OCI-LY7 (cell line): ENCODE measurements at regions not wholly inside any gene's neighbourhood (a gene's known extent, or its start where the extent isn't known, plus 50 kb on each side); places are given as distances from the start of the nearest gene placed in this dataset.

Source experiments
- BruUV-seq: library from RNA; stranded (reverse); fragments of 400-500 nt; replicated peaks from 2 replicates; lab custom pipeline; 2021; lab: Mats Ljungman, UMichigan
- CTCF ChIA-PET: fragments of 300-600 bp; sonication (Branson Sonifier 250); formaldehyde crosslinking; loops from one replicate; lab custom pipeline; 2022; ENCODE audit warnings: antibody characterized with exemption; ENCODE audit not compliant: unreplicated experiment; lab: Charles Lee
- POLR2A ChIA-PET: fragments of 300-600 bp; sonication (Branson Sonifier 250); formaldehyde crosslinking; loops from one replicate; lab custom pipeline; 2022; ENCODE audit warnings: antibody characterized with exemption; lab: Charles Lee
- DNase-seq: peaks from one replicate; pipeline ENCODE4 v3.0.0-alpha.2; 2015; ENCODE audit warnings: low spot score
- H2AFZ ChIP-seq: fragments of 200-600 bp; sonication (generic), shearing (Covaris generic); 2 replicates; pipeline ENCODE4 v1.6.1; 2014; ENCODE audit warnings: mild to moderate bottlenecking, antibody characterized with exemption, low read length, moderate library complexity
- H3K27ac ChIP-seq: fragments of 200-600 bp; sonication (generic); 2 replicates; pipeline ENCODE4 v1.5.1; 2014; ENCODE audit warnings: mixed run types, low read depth, mild to moderate bottlenecking, moderate library complexity, low read length, inconsistent platforms; ENCODE audit not compliant: poor library complexity, severe bottlenecking
- H3K36me3 ChIP-seq: fragments of 200-600 bp; sonication (generic); 2 replicates; pipeline ENCODE4 v1.6.1; 2014; ENCODE audit warnings: mild to moderate bottlenecking, antibody characterized with exemption, low read length, moderate library complexity, mixed read lengths; ENCODE audit not compliant: insufficient read depth
- H3K4me1 ChIP-seq: fragments of 200-600 bp; sonication (generic); 2 replicates; pipeline ENCODE4 v1.5.1; 2014; ENCODE audit warnings: mild to moderate bottlenecking, low read length; ENCODE audit not compliant: insufficient read depth, poor library complexity, severe bottlenecking
- H3K4me2 ChIP-seq: fragments of 200-600 bp; sonication (generic); 2 replicates; pipeline ENCODE4 v1.6.1; 2014; ENCODE audit warnings: mild to moderate bottlenecking, low read length
- H3K4me3 ChIP-seq: fragments of 200-600 bp; sonication (generic); 2 replicates; pipeline ENCODE4 v1.5.1; 2014; ENCODE audit warnings: mild to moderate bottlenecking, low read depth, low read length; ENCODE audit not compliant: poor library complexity, severe bottlenecking
- H3K79me2 ChIP-seq: fragments of 200-600 bp; sonication (generic); 2 replicates; pipeline ENCODE4 v1.6.1; 2016; ENCODE audit warnings: low read depth, mild to moderate bottlenecking, low read length, moderate library complexity, mixed read lengths; ENCODE audit not compliant: insufficient read depth
- H3K9me2 ChIP-seq: fragments of 200-600 bp; sonication (generic); 2 replicates; pipeline ENCODE4 v1.6.1; 2016; ENCODE audit warnings: mild to moderate bottlenecking, low read length, mixed read lengths; ENCODE audit not compliant: insufficient read depth
- H3K9me3 ChIP-seq: fragments of 200-600 bp; sonication (generic); 2 replicates; pipeline ENCODE4 v1.6.1; 2014; ENCODE audit warnings: mild to moderate bottlenecking, mixed run types, low read length, mixed read lengths
- H4K20me1 ChIP-seq: fragments of 200-600 bp; sonication (generic); 2 replicates; pipeline ENCODE4 v1.6.1; 2014; ENCODE audit warnings: mild to moderate bottlenecking, antibody characterized with exemption, low read length, moderate library complexity, mixed read lengths; ENCODE audit not compliant: insufficient read depth
- EZH2phosphoT487 ChIP-seq: fragments of 200-600 bp; sonication (generic); IDR thresholded peaks from 2 replicates; pipeline ENCODE4 v1.6.1; 2018; ENCODE audit warnings: low read depth, borderline replicate concordance, mild to moderate bottlenecking, mixed run types, antibody characterized with exemption, low read length, moderate library complexity, mixed read lengths
- intact Hi-C: fragments of 100-400 bp; cut with micrococcal nuclease; formaldehyde crosslinking; loops from one replicate; pipeline ENCODE4 v1.10.0; 2022; ENCODE audit not compliant: unreplicated experiment
- TF ChIP-seq, protein P1 (sequence below): fragments of 200-600 bp; sonication (generic); conservative IDR thresholded peaks from 2 replicates; pipeline ENCODE4 v1.5.1; 2014; ENCODE audit warnings: mild to moderate bottlenecking, antibody characterized with exemption, low read length, moderate library complexity, mixed read lengths

GRCh38 chr2:173598525-173598924, 243.9 kb downstream of the CDCA7 start:
- Histone ChIP-seq H3K4me3 (no peak overlapping the region), H3K9me2 (no peaks in the 10 kb centered on the region), H4K20me1 (no peaks in the 10 kb centered on the region), H2AFZ (no peak overlapping the region), H3K4me2 (no peak overlapping the region), H3K36me3 (no peaks in the 10 kb centered on the region), H3K27ac (no peak overlapping the region), H3K9me3 (0 out of 2 replicates have a peak, but pooled peaks cover 4% of the 10 kb centered on the region), H3K4me1 (no peaks in the 10 kb centered on the region), H3K79me2 (no peaks in the 10 kb centered on the region)
- DNase-seq, result no peak
- ChIA-PET POLR2A (no interaction called here), CTCF (no interaction called here)
- intact Hi-C loops, result no loop called here
- no peak for TF ChIP-seq EZH2phosphoT487
- TF ChIP-seq, protein P1, sequence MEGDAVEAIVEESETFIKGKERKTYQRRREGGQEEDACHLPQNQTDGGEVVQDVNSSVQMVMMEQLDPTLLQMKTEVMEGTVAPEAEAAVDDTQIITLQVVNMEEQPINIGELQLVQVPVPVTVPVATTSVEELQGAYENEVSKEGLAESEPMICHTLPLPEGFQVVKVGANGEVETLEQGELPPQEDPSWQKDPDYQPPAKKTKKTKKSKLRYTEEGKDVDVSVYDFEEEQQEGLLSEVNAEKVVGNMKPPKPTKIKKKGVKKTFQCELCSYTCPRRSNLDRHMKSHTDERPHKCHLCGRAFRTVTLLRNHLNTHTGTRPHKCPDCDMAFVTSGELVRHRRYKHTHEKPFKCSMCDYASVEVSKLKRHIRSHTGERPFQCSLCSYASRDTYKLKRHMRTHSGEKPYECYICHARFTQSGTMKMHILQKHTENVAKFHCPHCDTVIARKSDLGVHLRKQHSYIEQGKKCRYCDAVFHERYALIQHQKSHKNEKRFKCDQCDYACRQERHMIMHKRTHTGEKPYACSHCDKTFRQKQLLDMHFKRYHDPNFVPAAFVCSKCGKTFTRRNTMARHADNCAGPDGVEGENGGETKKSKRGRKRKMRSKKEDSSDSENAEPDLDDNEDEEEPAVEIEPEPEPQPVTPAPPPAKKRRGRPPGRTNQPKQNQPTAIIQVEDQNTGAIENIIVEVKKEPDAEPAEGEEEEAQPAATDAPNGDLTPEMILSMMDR, result no peak
- no TSS peak for BruUV-seq

GRCh38 chr2:173599821-173600359, 245.2 kb downstream of the CDCA7 start:
- CTCF ChIA-PET, result no interaction called here
- Histone ChIP-seq H3K4me2 (no peak overlapping the region), H3K36me3 (no peaks in the 10 kb centered on the region), H3K79me2 (no peaks in the 10 kb centered on the region), H3K9me3 (0 out of 2 replicates have a peak, but pooled peaks cover under 1% of the 10 kb centered on the region), H3K27ac (no peak overlapping the region), H2AFZ (no peak overlapping the region), H3K4me3 (no peak overlapping the region), H3K4me1 (no peaks in the 10 kb centered on the region), H4K20me1 (no peaks in the 10 kb centered on the region), H3K9me2 (no peaks in the 10 kb centered on the region)
- DNase-seq, result no peak
- BruUV-seq, result no TSS peak
- POLR2A ChIA-PET, result interaction anchor here (0.7 kb wide), 2 partner anchors 30 kb away, joined by 3 read pairs; no protein-coding TSS in a partner anchor
- TF ChIP-seq, protein P1, result no peak
- no peak for TF ChIP-seq EZH2phosphoT487
- intact Hi-C loops, result no loop called here

DNA sequence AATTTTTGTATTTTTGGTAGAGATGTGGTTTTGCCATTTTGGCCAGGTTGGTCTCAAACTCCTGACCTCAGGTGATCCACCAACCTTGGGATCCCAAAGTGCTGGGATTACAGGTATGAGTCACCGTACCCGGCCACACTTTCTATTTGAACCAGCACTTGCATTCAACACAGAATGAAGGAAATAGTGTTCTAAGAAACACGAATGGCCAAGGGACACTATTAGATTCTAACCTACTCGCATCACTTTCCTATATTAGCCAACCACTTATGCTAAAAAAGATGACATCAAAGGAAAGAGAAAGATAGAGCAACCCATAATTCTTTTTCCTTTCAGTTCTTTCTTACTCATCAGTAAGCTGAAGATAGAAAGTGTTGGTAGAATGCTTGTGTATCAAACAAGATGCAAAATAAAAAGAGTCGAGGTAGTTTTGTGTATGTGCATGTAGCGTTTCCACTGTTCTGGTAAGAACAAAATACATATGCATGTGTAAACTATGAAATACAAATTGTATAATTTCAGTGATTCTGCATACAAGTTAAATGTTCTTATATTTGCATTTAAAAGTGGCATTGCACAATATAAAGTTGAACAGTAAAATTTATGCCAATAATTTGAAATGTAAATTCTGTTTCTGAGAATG, 247.6 kb downstream of the CDCA7 start:
- no peaks in the 10 kb centered on the region for H4K20me1 ChIP-seq
- ChIA-PET CTCF (no interaction called here), POLR2A (no interaction called here)
- no peaks in the 10 kb centered on the region for H3K79me2 ChIP-seq
- H3K4me1 ChIP-seq, result no peaks in the 10 kb centered on the region
- no peak for TF ChIP-seq EZH2phosphoT487
- TF ChIP-seq, protein P1, result no peak
- H3K9me3 ChIP-seq, result no peaks in the 10 kb centered on the region
- no peak overlapping the region for H3K27ac ChIP-seq
- H3K36me3 ChIP-seq, result no peaks in the 10 kb centered on the region
- no peak overlapping the region for H3K4me3 ChIP-seq
- no peak overlapping the region for H2AFZ ChIP-seq
- no TSS peak for BruUV-seq
- intact Hi-C loops, result no loop called here
- no peak overlapping the region for H3K4me2 ChIP-seq
- no peaks in the 10 kb centered on the region for H3K9me2 ChIP-seq
- no peak for DNase-seq
